Neural cell (in vitro differentiated cells): ENCODE measurements at regions not wholly inside any gene's neighbourhood (a gene's known extent, or its start where the extent isn't known, plus 50 kb on each side); places are given as distances from the start of the nearest gene placed in this dataset.
A peak's percentile ranks its signal among the peaks of the same experiment; 100 is the strongest.
"Not testable (repeated sequence)": the region's sequence is repeated elsewhere in the genome, so short reads cannot be mapped to it uniquely, and the experiment has no call there.

Source experiments
- H2AFZ ChIP-seq: fragments of 200-600, 300-800 bp; sonication (generic), shearing (Covaris generic); 2 replicates; pipeline ENCODE4 v1.6.0; 2014; ENCODE audit warnings: low read depth, mild to moderate bottlenecking, antibody characterized with exemption, low read length, moderate library complexity
- H3F3A ChIP-seq: fragments of 200-600 bp; shearing (Covaris generic); 2 replicates; pipeline ENCODE4 v1.6.1; 2016; ENCODE audit warnings: mild to moderate bottlenecking, moderate library complexity, mixed read lengths, antibody characterized with exemption, low read length; ENCODE audit not compliant: insufficient read depth, poor library complexity, severe bottlenecking
- H3K27ac ChIP-seq: fragments of 200-600, 300-800 bp; sonication (generic), shearing (Covaris generic); 2 replicates; pipeline ENCODE4 v1.5.1; 2014; ENCODE audit warnings: mild to moderate bottlenecking, low read length, moderate library complexity
- H3K27me3 ChIP-seq: fragments of 300-800, 200-600 bp; sonication (generic), shearing (Covaris generic); 2 replicates; pipeline ENCODE4 v1.6.0; 2014; ENCODE audit warnings: mild to moderate bottlenecking, low read depth, low read length, moderate library complexity; ENCODE audit not compliant: insufficient read depth
- H3K36me3 ChIP-seq: fragments of 300-800, 200-600 bp; sonication (generic), shearing (Covaris generic); 2 replicates; pipeline ENCODE4 v1.5.1; 2014; ENCODE audit warnings: mild to moderate bottlenecking, antibody characterized with exemption, low read length, moderate library complexity; ENCODE audit not compliant: insufficient read depth
- H3K4me2 ChIP-seq: fragments of 300-800, 200-600 bp; sonication (generic), shearing (Covaris generic); 2 replicates; pipeline ENCODE4 v1.6.0; 2014; ENCODE audit warnings: mild to moderate bottlenecking, low read length
- H3K4me3 ChIP-seq: fragments of 300-800, 200-600 bp; sonication (generic), shearing (Covaris generic); 2 replicates; pipeline ENCODE4 v1.5.1; 2014; ENCODE audit warnings: mild to moderate bottlenecking, low read length, moderate library complexity
- H3K79me2 ChIP-seq: fragments of 200-600 bp; shearing (Covaris generic); replicated peaks from 2 replicates; pipeline ENCODE4 v1.6.0; 2014; ENCODE audit warnings: mild to moderate bottlenecking, low read length, moderate library complexity; ENCODE audit not compliant: insufficient read depth
- H3K9ac ChIP-seq: fragments of 300-800, 200-600 bp; sonication (generic), shearing (Covaris generic); 2 replicates; pipeline ENCODE4 v1.6.1; 2016; ENCODE audit warnings: mild to moderate bottlenecking, low read length, mixed read lengths
- H3K9me2 ChIP-seq: fragments of 200-600 bp; shearing (Covaris generic); 2 replicates; pipeline ENCODE4 v1.6.1; 2016; ENCODE audit warnings: mild to moderate bottlenecking, low read length, mixed read lengths; ENCODE audit not compliant: insufficient read depth
- H3K9me3 ChIP-seq: fragments of 200-600, 300-800 bp; sonication (generic), shearing (Covaris generic); 2 replicates; pipeline ENCODE4 v1.6.1; 2016; ENCODE audit warnings: mild to moderate bottlenecking, mixed run types, low read length, moderate library complexity, mixed read lengths
- H4K20me1 ChIP-seq: fragments of 200-600 bp; shearing (Covaris generic); 2 replicates; pipeline ENCODE4 v1.6.1; 2016; ENCODE audit warnings: mild to moderate bottlenecking, mixed run types; ENCODE audit not compliant: insufficient read depth
- EP300 ChIP-seq: fragments of 450-650 bp; conservative IDR thresholded peaks from 2 replicates; pipeline ENCODE4 v1.6.1; 2014; ENCODE audit warnings: antibody characterized with exemption, mild to moderate bottlenecking, moderate library complexity; ENCODE audit not compliant: poor library complexity, severe bottlenecking
- EZH2 ChIP-seq: fragments of 200-600, 300-800 bp; shearing (Covaris generic), sonication (generic); IDR thresholded peaks from 2 replicates; pipeline ENCODE4 v1.6.1; 2014; ENCODE audit warnings: antibody characterized with exemption, low read length, borderline replicate concordance, mild to moderate bottlenecking; ENCODE audit not compliant: insufficient read depth, poor library complexity, severe bottlenecking
- MXI1 ChIP-seq: fragments of 450-650 bp; conservative IDR thresholded peaks from 2 replicates; pipeline ENCODE4 v1.6.1; 2014; ENCODE audit warnings: antibody characterized with exemption, mild to moderate bottlenecking; ENCODE audit not compliant: poor library complexity, severe bottlenecking
- POLR2AphosphoS5 ChIP-seq: IDR thresholded peaks from 2 replicates; pipeline ENCODE4 v1.6.1; 2012
- RAD21 ChIP-seq: fragments of 450-650 bp; conservative IDR thresholded peaks from 2 replicates; pipeline ENCODE4 v1.6.1; 2014; ENCODE audit warnings: antibody characterized with exemption, mild to moderate bottlenecking, moderate library complexity
- SMC3 ChIP-seq: fragments of 450-650 bp; conservative IDR thresholded peaks from 2 replicates; pipeline ENCODE4 v1.6.1; 2014; ENCODE audit warnings: antibody characterized with exemption, mild to moderate bottlenecking, moderate library complexity; ENCODE audit not compliant: poor library complexity
- TAF1 ChIP-seq: IDR thresholded peaks from 2 replicates; pipeline ENCODE4 v1.6.1; 2012; ENCODE audit warnings: low read depth
- TF ChIP-seq, protein P1 (sequence below): fragments of 450-650 bp; IDR thresholded peaks from 2 replicates; pipeline ENCODE4 v1.5.1; 2014; ENCODE audit warnings: antibody characterized with exemption, mild to moderate bottlenecking, moderate library complexity; ENCODE audit not compliant: poor library complexity, severe bottlenecking
- TF ChIP-seq, protein P2 (sequence below): IDR thresholded peaks from 2 replicates; pipeline ENCODE4 v1.6.1; 2012; ENCODE audit warnings: borderline replicate concordance

DNA sequence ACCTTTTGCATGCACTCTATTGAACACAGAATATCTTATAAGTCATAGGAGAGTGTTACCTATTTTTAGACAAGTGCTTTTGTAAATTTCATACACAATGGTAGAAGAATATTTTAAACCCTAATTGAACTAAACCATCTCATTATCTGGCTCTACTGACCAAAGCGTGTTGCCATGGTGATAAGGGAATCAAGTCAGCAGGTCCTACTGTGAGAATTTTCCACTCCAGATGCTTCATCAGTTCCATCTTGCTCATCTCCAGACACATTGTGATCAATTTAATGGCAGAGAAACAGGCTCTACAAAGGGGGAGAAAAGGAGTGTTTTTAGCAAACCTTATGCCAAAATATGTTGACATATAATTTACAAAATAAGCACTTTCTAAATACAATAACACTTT, 621.9 kb upstream of the GHITM start:
- Histone ChIP-seq H3K9ac (no peak overlapping the region), H3K79me2 (no peaks in the 10 kb centered on the region), H2AFZ (no peak overlapping the region), H3F3A (no peaks in the 10 kb centered on the region), H3K36me3 (no peaks in the 10 kb centered on the region), H3K9me2 (no peaks in the 10 kb centered on the region), H4K20me1 (no peaks in the 10 kb centered on the region), H3K4me2 (no peak overlapping the region), H3K9me3 (no peaks in the 10 kb centered on the region), H3K4me3 (no peak overlapping the region), H3K27ac (peak overlapping the region; percentile 6), H3K27me3 (no peaks in the 10 kb centered on the region)
- TF ChIP-seq POLR2AphosphoS5, result no peak
- no peak for TF ChIP-seq TAF1
- no peak for TF ChIP-seq RAD21
- no peak for TF ChIP-seq EZH2
- TF ChIP-seq MXI1, result no peak
- TF ChIP-seq EP300, result no peak
- TF ChIP-seq, protein P1, sequence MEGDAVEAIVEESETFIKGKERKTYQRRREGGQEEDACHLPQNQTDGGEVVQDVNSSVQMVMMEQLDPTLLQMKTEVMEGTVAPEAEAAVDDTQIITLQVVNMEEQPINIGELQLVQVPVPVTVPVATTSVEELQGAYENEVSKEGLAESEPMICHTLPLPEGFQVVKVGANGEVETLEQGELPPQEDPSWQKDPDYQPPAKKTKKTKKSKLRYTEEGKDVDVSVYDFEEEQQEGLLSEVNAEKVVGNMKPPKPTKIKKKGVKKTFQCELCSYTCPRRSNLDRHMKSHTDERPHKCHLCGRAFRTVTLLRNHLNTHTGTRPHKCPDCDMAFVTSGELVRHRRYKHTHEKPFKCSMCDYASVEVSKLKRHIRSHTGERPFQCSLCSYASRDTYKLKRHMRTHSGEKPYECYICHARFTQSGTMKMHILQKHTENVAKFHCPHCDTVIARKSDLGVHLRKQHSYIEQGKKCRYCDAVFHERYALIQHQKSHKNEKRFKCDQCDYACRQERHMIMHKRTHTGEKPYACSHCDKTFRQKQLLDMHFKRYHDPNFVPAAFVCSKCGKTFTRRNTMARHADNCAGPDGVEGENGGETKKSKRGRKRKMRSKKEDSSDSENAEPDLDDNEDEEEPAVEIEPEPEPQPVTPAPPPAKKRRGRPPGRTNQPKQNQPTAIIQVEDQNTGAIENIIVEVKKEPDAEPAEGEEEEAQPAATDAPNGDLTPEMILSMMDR, result no peak
- TF ChIP-seq, protein P2, sequence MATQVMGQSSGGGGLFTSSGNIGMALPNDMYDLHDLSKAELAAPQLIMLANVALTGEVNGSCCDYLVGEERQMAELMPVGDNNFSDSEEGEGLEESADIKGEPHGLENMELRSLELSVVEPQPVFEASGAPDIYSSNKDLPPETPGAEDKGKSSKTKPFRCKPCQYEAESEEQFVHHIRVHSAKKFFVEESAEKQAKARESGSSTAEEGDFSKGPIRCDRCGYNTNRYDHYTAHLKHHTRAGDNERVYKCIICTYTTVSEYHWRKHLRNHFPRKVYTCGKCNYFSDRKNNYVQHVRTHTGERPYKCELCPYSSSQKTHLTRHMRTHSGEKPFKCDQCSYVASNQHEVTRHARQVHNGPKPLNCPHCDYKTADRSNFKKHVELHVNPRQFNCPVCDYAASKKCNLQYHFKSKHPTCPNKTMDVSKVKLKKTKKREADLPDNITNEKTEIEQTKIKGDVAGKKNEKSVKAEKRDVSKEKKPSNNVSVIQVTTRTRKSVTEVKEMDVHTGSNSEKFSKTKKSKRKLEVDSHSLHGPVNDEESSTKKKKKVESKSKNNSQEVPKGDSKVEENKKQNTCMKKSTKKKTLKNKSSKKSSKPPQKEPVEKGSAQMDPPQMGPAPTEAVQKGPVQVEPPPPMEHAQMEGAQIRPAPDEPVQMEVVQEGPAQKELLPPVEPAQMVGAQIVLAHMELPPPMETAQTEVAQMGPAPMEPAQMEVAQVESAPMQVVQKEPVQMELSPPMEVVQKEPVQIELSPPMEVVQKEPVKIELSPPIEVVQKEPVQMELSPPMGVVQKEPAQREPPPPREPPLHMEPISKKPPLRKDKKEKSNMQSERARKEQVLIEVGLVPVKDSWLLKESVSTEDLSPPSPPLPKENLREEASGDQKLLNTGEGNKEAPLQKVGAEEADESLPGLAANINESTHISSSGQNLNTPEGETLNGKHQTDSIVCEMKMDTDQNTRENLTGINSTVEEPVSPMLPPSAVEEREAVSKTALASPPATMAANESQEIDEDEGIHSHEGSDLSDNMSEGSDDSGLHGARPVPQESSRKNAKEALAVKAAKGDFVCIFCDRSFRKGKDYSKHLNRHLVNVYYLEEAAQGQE, result no peak
- TF ChIP-seq SMC3, result no peak

DNA sequence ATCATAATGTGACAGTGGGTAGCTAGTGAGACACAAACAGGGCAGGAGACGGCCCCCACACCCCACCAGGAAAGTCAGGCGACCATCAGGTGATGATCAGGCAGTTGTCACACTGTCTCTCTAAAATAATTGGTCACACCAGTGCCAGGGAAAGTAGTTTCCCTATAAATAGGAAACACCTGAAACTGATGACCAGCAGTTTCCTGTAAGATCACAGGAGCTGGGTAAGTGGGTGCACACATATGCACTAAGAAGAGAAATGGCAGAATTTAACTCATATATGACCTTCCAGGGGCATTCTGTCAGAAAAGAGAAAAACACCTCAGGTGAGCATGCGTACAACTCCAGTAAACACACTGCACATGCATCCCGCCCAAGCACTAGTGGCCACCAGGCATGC, 620.5 kb upstream of the GHITM start:
- no peaks in the 10 kb centered on the region for H3K27me3 ChIP-seq
- H3K9me2 ChIP-seq, result no peaks in the 10 kb centered on the region
- no peak overlapping the region for H3K4me3 ChIP-seq
- no peak overlapping the region for H3K27ac ChIP-seq
- no peaks in the 10 kb centered on the region for H3K36me3 ChIP-seq
- no peaks in the 10 kb centered on the region for H3F3A ChIP-seq
- H4K20me1 ChIP-seq, result no peaks in the 10 kb centered on the region
- H3K4me2 ChIP-seq, result no peak overlapping the region
- no peak overlapping the region for H3K9ac ChIP-seq
- no peak overlapping the region for H2AFZ ChIP-seq
- H3K9me3 ChIP-seq, result no peaks in the 10 kb centered on the region
- TF ChIP-seq EP300, result no peak
- TF ChIP-seq SMC3, result no peak
- TF ChIP-seq POLR2AphosphoS5, result no peak
- TF ChIP-seq, protein P2, result no peak
- no peak for TF ChIP-seq RAD21
- TF ChIP-seq TAF1, result no peak
- TF ChIP-seq, protein P1, result no peak
- no peak for TF ChIP-seq MXI1
- no peak for TF ChIP-seq EZH2
- no peaks in the 10 kb centered on the region for H3K79me2 ChIP-seq

DNA sequence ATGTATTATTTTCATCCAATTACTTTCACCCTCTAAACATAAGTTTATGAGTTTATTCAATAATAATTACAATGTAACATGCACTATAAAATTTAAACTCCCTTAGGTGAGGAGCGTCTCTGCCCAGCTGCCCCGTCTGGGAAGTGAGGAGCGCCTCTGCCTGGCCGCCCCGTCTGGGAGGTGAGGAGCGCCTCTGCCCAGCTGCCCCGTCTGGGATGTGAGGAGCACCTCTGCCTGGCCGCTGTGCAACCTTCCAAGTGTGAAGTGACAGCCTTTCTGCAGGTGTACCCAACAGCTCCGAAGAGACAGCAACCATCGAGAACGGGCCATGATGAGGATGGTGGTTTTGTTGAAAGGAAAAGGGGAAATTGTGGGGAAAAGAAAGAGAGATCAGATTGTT, 618.9 kb upstream of the GHITM start:
- not testable (repeated sequence) for H3K9me3 ChIP-seq, H4K20me1 ChIP-seq, H3K4me3 ChIP-seq, H3K79me2 ChIP-seq, H3K27me3 ChIP-seq, H3K36me3 ChIP-seq, H3K27ac ChIP-seq, H3K9ac ChIP-seq, H3K4me2 ChIP-seq, H2AFZ ChIP-seq, H3K9me2 ChIP-seq, H3F3A ChIP-seq
